Fibroblast of gingiva (primary cell): ENCODE measurements at regions not wholly inside any gene's neighbourhood (a gene's known extent, or its start where the extent isn't known, plus 50 kb on each side); places are given as distances from the start of the nearest gene placed in this dataset.

Experiments used
- DNase-seq: peaks from one replicate; pipeline ENCODE4 v3.0.0-alpha.2; 2011; ENCODE audit warnings: low read depth

- DNase-seq, result peak; percentile 61
Observed at GRCh38 chr4:128601991-128602695, 207.4 kb upstream of the JADE1 start.

- DNase-seq, result peak; percentile 97
Observed at GRCh38 chr4:128600996-128601871, 208.3 kb upstream of the JADE1 start.

- peak; percentile 15 for DNase-seq
Observed at GRCh38 chr4:128600410-128600809, 209.1 kb upstream of the JADE1 start.

GRCh38 chr4:128597500-128597899 is 212.0 kb upstream of the JADE1 start:
- DNase-seq, result no peak

GRCh38 chr4:128596853-128597252 is 212.6 kb upstream of the JADE1 start:
- no peak for DNase-seq

- no peak for DNase-seq
Observed at GRCh38 chr4:128596115-128596514, 213.4 kb upstream of the JADE1 start.

- no peak for DNase-seq
Observed at GRCh38 chr4:128591482-128591881, 218.0 kb upstream of the JADE1 start.

GRCh38 chr4:128590773-128591172 is 218.7 kb upstream of the JADE1 start:
- no peak for DNase-seq

GRCh38 chr4:128590034-128590740 is 219.3 kb upstream of the JADE1 start:
- DNase-seq, result no peak

- no peak for DNase-seq
Observed at GRCh38 chr4:128589384-128589965, 220.0 kb upstream of the JADE1 start.

- no peak for DNase-seq
Observed at GRCh38 chr4:128587382-128587781, 222.1 kb upstream of the JADE1 start.

GRCh38 chr4:128583753-128584712 is 225.5 kb upstream of the JADE1 start:
- DNase-seq, result peak; percentile 47

GRCh38 chr4:128582427-128582870 is 227.1 kb upstream of the JADE1 start:
- DNase-seq, result peak; percentile 44

- DNase-seq, result no peak
Observed at GRCh38 chr4:128579154-128579853, 230.2 kb upstream of the JADE1 start.

GRCh38 chr4:128574706-128575105 is 234.8 kb upstream of the JADE1 start:
- DNase-seq, result peak; percentile 68

- peak; percentile 32 for DNase-seq
Observed at GRCh38 chr4:128573781-128574508, 235.6 kb upstream of the JADE1 start.

- no peak for DNase-seq
Observed at GRCh38 chr4:128572778-128573241, 236.7 kb upstream of the JADE1 start.

GRCh38 chr4:128571747-128572146 is 237.8 kb upstream of the JADE1 start:
- peak; percentile 95 for DNase-seq

- peak; percentile 77 for DNase-seq
Observed at GRCh38 chr4:128570387-128570975, 239.0 kb upstream of the JADE1 start.
